CD4-positive, alpha-beta T cell treated with Interleukin-1 beta for 1 hour (primary cell): ENCODE measurements at regions not wholly inside any gene's neighbourhood (a gene's known extent, or its start where the extent isn't known, plus 50 kb on each side); places are given as distances from the start of the nearest gene placed in this dataset.

Experiments used
- DNase-seq, 2 donors: peaks; one replicate each; pipeline ENCODE4 v3.0.0-alpha.2; 2020 to 2022

DNA sequence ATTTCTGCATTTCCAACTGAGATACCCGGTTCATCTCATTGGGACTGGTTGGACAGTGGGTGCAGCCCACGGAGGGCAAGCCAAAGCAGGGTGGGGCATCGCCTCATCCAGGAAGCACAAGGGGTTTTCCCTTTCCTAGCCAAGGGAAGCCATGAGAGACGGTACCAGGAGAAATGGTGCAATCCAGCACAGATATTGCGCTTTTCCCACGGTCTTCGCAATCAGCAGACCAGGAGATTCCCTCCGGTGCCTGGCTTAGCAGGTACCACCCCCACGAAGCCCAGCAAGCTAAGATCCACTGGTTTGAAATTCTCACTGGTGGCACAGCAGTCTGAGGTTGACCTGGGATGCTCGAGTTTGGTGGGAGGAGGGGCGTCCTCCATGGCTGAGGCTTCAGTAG lies 527.0 kb downstream of the TLE1 start:
- no peak for DNase-seq

- DNase-seq, result no peak
Observed at GRCh38 chr9:81156381-81156780, 533.0 kb downstream of the TLE1 start.

- no peak for DNase-seq
Observed at GRCh38 chr9:81150016-81150625, 539.2 kb downstream of the TLE1 start.

DNA sequence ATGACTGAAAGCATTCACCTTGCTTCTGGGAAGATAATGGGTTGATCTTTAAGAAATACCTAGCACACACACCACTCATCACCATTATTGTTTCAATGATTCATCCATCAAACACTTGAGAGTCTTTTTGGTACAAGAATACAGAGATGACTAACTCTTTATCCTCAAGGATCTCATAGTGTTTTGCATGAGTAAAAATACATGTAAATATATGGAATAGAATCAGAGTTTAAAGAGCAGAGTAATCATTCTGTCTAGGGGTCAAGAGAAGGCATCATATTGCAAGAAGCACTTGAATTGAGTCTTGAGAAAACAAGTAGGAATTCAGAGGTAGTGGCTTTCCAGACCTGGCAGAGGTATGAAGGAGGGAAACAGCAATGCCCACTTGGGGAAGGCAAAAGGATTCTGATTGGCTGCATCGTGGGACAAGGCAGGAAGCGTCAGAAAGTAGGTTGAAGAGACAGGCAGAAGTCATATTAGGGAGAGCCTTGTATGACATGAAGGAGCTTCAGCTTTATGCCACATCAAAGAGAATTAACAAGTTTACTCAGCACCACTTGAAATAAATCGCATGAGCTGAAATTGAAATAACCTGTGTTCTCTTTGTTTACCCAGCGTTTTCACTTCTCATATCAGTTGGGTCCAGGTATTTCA lies 542.5 kb downstream of the TLE1 start:
- no peak for DNase-seq

- no peak for DNase-seq
Observed at GRCh38 chr9:81146241-81146640, 543.1 kb downstream of the TLE1 start.

GRCh38 chr9:81145331-81145963 lies 543.9 kb downstream of the TLE1 start:
- DNase-seq, result no peak

DNA sequence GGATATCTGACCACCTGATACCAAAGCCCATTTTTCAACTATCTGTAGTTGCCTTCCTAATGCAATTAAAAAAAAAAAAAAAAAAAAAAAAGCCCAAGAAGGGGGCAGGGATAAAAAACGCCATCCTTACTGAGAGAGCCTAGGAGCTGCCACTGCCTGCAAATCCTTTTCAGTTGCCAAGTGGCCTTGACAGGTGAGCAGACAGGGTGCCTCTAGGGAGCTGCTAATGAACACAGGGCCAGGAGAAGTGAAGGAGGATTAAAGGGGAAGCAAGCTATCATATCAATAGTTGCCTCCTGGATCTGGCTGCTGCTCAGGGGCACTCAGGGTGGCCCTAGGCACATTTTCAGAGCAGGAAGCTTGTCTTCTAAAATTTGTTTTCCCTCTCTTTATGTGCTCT lies 547.4 kb downstream of the TLE1 start:
- DNase-seq, result no peak

DNA sequence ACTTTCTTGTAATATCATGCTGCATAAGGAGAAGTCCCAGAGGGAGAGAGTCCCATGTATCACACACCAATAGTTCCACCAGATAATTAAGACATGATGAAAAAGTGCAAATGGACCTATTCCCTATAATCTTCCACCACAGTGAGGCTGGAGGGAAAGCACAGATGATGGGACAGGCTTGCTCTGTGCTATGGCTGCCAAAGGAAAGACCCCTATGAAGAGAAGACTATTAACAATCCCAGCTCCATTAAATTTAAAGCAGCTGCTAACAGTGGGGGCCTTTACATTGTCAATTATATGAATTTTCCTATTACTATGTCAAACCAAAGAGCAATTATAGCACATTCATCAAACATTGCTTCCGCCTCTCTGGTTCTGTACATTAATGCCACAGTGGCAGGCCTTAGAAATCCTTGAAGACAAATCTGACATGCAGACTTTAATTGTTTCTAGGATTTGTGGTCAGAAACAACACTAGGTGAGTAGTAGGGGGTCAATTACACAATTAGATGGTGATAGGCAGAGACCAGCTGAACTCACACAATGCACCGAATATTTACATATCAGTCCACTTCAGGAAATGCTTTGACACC lies 551.3 kb downstream of the TLE1 start:
- DNase-seq, result no peak

DNA sequence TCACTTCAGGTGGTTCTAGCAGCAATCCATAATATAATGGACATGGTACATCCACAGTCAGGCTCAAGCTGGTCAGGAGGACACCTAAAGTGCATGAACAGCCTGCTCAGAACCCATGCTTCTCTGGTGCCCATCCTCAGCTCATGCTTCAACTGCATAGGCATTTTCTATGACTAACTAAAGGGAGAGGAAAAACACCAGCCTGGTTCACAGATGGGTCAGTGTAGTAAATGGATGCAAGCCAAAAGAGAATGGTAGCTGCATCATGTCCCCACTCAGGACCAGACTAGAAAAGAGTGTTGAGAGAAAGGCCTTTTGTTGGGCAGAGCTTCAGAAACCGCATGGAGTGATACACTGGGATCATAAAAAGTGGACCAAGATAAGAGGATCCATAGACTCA lies 556.6 kb downstream of the TLE1 start:
- no peak for DNase-seq

- no peak for DNase-seq
Observed at GRCh38 chr9:81132318-81132717, 557.0 kb downstream of the TLE1 start.

DNA sequence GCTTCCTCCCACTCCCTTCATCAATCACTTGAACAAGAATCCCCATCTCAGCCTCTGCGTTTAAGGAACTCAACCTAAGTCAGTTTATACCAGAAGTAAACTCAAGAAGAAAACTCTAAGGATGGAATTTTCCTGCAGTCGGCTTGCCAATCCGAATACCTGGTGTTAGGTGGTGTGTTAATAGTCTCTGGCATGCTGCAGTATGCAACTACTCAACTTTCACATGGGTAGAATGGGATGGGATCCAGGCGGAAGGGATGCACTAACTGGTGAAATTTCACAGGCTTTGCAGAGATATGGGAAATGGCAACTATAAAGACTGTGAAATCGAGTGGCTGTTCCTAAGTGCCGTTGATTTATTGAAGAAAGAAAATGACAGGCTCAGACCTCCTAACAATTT lies 560.6 kb downstream of the TLE1 start:
- DNase-seq, result no peak

- no peak for DNase-seq
Observed at GRCh38 chr9:81125446-81126092, 563.8 kb downstream of the TLE1 start.

GRCh38 chr9:81123526-81123925 lies 565.8 kb downstream of the TLE1 start:
- no peak for DNase-seq

- DNase-seq, result no peak
Observed at GRCh38 chr9:81122749-81123148, 566.6 kb downstream of the TLE1 start.

- DNase-seq, result no peak
Observed at GRCh38 chr9:81119591-81119990, 569.8 kb downstream of the TLE1 start.

GRCh38 chr9:81118416-81118815 lies 570.9 kb downstream of the TLE1 start:
- DNase-seq, result no peak

GRCh38 chr9:81116340-81117137 lies 572.8 kb downstream of the TLE1 start:
- DNase-seq, result no peak

DNA sequence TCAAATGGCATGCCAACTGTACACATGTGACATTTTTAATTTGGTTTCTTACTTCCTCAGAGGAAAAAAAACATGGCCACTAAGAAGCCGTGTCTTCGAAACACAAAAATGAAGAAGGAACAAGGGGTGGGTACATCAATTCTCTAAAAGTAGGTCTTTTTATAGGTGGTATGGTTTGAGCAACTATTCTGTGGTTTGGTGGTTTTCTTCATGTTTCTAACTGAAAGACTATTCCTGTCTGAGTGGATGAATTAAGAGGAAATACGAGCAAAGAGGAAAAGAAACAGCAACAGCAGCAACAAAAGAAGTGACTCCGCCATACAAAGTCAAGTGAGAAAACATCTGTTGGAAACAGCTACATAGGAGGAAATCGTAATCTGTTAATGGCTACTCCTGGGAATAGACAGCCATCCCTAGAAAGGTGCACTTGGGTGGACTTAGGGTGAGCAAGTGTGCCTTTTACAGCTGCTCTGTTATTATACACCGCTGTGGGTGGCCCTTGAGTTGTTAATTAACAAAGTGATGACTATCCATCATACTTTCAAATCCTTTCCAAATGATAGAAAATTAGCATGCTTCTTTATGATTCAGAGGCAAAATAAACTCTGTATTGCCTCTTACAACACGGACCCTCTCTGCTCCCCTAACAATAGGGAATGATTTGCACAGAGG lies 575.8 kb downstream of the TLE1 start:
- DNase-seq, result peak in 1 of 2 donors; percentile 1

DNA sequence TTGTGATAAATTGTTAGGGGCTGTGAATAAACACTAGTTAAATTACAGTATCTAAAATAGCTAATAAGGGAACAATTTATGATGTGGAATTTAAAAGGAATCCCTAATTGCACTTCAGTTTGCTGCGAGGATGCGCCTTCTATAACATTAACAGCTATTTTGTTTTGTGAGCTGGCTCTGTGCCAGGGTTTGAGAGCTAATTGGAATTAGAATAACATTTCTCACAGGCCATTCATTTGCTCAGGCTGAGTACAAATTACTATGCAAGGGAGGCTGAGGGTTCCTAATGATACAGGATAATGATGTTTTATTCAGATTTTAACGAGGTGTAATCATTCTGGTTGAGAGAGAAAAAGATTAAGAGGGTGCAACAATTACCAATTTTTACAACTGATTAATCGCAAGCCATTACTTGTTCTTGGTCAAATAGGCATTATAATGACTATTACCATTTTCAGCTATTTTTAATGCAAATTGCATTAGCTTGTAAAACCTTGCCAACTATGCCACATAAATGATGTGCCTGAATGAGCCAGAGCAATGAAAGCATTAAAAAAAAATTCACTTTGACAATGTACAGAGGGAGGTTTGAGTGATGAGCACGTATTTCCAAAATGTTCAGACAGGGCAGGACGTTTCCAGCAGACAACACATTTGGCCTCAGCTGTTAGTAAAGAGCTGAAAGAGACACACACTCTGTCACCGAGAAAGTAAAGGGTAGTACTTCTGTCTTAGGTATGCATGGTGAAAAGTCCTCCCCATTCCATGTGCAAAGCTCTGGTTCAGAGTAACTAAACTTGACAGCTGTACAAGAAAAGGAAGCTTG lies 576.5 kb downstream of the TLE1 start:
- no peak for DNase-seq

GRCh38 chr9:81108821-81109220 lies 580.5 kb downstream of the TLE1 start:
- DNase-seq, result no peak

DNA sequence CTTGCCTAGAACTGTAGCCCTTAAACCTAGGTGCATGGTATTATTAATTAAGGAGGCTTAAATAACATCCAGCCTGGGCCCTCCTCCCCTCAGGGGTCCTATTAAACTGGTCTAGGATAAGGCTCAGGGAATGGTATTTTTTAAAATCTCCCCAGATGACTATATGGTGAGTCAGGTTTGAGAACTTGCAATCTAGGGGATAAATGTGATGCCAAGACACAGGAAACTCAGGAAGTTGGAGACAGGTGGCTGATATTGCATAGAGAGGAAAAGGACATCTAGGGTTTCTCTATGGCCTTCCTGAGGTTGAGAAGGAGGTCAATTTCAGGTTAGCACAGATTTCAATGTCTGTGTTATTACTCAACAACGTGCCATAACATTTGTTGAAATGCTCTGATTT lies 581.0 kb downstream of the TLE1 start:
- DNase-seq, result no peak
